Prostate gland (tissue), 2 donors: ENCODE measurements at regions not wholly inside any gene's neighbourhood (a gene's known extent, or its start where the extent isn't known, plus 50 kb on each side); places are given as distances from the start of the nearest gene placed in this dataset.

Experiments
- CTCF ChIP-seq, 4 experiments: fragments of 200-600 bp in 2 of 4; fragments of 450-650 bp in 2 of 4; sonication (generic) in 2 of 4; IDR thresholded peaks; 1 replicate in 3 of 4; 2 replicates in 1 of 4; pipeline ENCODE4 v1.5.1; 2016 to 2019; ENCODE audit warnings: antibody characterized with exemption in 4 of 4, mild to moderate bottlenecking in 2 of 4, moderate library complexity in 2 of 4
- POLR2A ChIP-seq: fragments of 450-650 bp; IDR thresholded peaks from one replicate; pipeline ENCODE4 v1.6.1; 2016; ENCODE audit warnings: antibody characterized with exemption, mild to moderate bottlenecking
- POLR2AphosphoS5 ChIP-seq: sonication (generic); formaldehyde crosslinking; IDR thresholded peaks from one replicate; pipeline ENCODE4 v1.6.1; 2017; ENCODE audit warnings: antibody characterized with exemption

- TF ChIP-seq CTCF (IDR thresholded peaks at IDR 0.05), result no peak
- no peak for TF ChIP-seq POLR2A
- no peak for TF ChIP-seq POLR2AphosphoS5
Observed at GRCh38 chr6:1049170-1049569, 262.7 kb upstream of the FOXQ1 start.
